ENCODE measurements at regions not wholly inside any gene's neighbourhood (a gene's known extent, or its start where the extent isn't known, plus 50 kb on each side); places are given as distances from the start of the nearest gene placed in this dataset.

DNA sequence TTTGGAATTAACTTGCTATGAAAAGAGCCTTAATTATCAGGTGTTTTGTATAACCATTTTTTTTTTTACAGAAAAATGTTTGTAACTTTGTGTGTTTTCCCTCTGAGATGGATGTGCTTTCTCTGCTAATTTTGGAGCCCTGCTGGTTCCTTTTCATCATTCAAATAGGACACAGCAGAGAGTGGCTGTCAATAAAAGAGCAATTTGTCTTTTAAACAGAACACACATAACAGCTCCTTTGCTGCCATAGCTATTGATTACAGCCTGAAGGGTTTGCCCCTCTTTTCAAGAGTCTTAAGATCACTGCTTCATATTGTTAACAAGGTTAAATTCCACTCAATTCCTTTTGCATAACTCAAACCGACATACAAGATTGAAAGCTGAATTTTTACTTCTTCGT lies 187.2 kb upstream of the MBL2 start:
- H3K4me1 ChIP-seq (ENCODE audit: insufficient read depth, low read length) = no peaks in the 10 kb centered on the region
- H3K79me2 ChIP-seq (ENCODE audit: insufficient read depth, low read length) = no peaks in the 10 kb centered on the region
- no peaks in the 10 kb centered on the region for H3K36me3 ChIP-seq (ENCODE audit: insufficient read depth, low read length)
- no peak overlapping the region for H3K27ac ChIP-seq (ENCODE audit: low read depth, low read length)
- no peak overlapping the region for H2AFZ ChIP-seq (ENCODE audit: low read length)
- no peaks in the 10 kb centered on the region for H3K27me3 ChIP-seq (ENCODE audit: insufficient read depth, low read length)
- H4K20me1 ChIP-seq (ENCODE audit: insufficient read depth, low read length) = no peaks in the 10 kb centered on the region
- TF ChIP-seq, protein P1, sequence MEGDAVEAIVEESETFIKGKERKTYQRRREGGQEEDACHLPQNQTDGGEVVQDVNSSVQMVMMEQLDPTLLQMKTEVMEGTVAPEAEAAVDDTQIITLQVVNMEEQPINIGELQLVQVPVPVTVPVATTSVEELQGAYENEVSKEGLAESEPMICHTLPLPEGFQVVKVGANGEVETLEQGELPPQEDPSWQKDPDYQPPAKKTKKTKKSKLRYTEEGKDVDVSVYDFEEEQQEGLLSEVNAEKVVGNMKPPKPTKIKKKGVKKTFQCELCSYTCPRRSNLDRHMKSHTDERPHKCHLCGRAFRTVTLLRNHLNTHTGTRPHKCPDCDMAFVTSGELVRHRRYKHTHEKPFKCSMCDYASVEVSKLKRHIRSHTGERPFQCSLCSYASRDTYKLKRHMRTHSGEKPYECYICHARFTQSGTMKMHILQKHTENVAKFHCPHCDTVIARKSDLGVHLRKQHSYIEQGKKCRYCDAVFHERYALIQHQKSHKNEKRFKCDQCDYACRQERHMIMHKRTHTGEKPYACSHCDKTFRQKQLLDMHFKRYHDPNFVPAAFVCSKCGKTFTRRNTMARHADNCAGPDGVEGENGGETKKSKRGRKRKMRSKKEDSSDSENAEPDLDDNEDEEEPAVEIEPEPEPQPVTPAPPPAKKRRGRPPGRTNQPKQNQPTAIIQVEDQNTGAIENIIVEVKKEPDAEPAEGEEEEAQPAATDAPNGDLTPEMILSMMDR (IDR thresholded peaks at IDR 0.05; ENCODE audit: extremely low read depth, low read depth, low read length) = no peak
- H3K4me2 ChIP-seq (ENCODE audit: insufficient read depth, low read length) = no peak overlapping the region
- no peaks in the 10 kb centered on the region for H3K9me3 ChIP-seq (ENCODE audit: low read depth, low read length)
- no peak overlapping the region for H3K4me3 ChIP-seq (ENCODE audit: insufficient read depth, low read length)
- DNase-seq (ENCODE audit: insufficient read length, low spot score, missing footprints) = no peak

- H3K27me3 ChIP-seq (ENCODE audit: insufficient read depth, low read length) = no peaks in the 10 kb centered on the region
- no peaks in the 10 kb centered on the region for H3K36me3 ChIP-seq (ENCODE audit: insufficient read depth, low read length)
- H3K79me2 ChIP-seq (ENCODE audit: insufficient read depth, low read length) = no peaks in the 10 kb centered on the region
- no peak overlapping the region for H3K27ac ChIP-seq (ENCODE audit: low read depth, low read length)
- H3K4me2 ChIP-seq (ENCODE audit: insufficient read depth, low read length) = no peak overlapping the region
- H2AFZ ChIP-seq (ENCODE audit: low read length) = no peak overlapping the region
- H3K9me3 ChIP-seq (ENCODE audit: low read depth, low read length) = no peaks in the 10 kb centered on the region
- no peak for DNase-seq (ENCODE audit: insufficient read length, low spot score, missing footprints)
- H3K4me3 ChIP-seq (ENCODE audit: insufficient read depth, low read length) = no peak overlapping the region
- H3K4me1 ChIP-seq (ENCODE audit: insufficient read depth, low read length) = no peaks in the 10 kb centered on the region
- TF ChIP-seq, protein P1 (IDR thresholded peaks at IDR 0.05; ENCODE audit: extremely low read depth, low read depth, low read length) = no peak
- no peaks in the 10 kb centered on the region for H4K20me1 ChIP-seq (ENCODE audit: insufficient read depth, low read length)
These were observed 184.3 kb upstream of the MBL2 start for GRCh38 chr10:52956861-52957260.

GRCh38 chr10:52956461-52956860 lies 183.9 kb upstream of the MBL2 start:
- Histone ChIP-seq H4K20me1 (ENCODE audit: insufficient read depth, low read length) (no peaks in the 10 kb centered on the region), H3K27ac (ENCODE audit: low read depth, low read length) (no peak overlapping the region), H3K79me2 (ENCODE audit: insufficient read depth, low read length) (no peaks in the 10 kb centered on the region), H3K9me3 (ENCODE audit: low read depth, low read length) (no peaks in the 10 kb centered on the region), H3K4me3 (ENCODE audit: insufficient read depth, low read length) (no peak overlapping the region), H3K36me3 (ENCODE audit: insufficient read depth, low read length) (no peaks in the 10 kb centered on the region), H3K27me3 (ENCODE audit: insufficient read depth, low read length) (no peaks in the 10 kb centered on the region), H2AFZ (ENCODE audit: low read length) (no peak overlapping the region), H3K4me2 (ENCODE audit: insufficient read depth, low read length) (no peak overlapping the region), H3K4me1 (ENCODE audit: insufficient read depth, low read length) (no peaks in the 10 kb centered on the region)
- TF ChIP-seq, protein P1 (IDR thresholded peaks at IDR 0.05; ENCODE audit: extremely low read depth, low read depth, low read length) = no peak
- DNase-seq (ENCODE audit: insufficient read length, low spot score, missing footprints) = no peak

GRCh38 chr10:52955337-52955736 lies 182.8 kb upstream of the MBL2 start:
- no peaks in the 10 kb centered on the region for H3K27me3 ChIP-seq (ENCODE audit: insufficient read depth, low read length)
- H3K27ac ChIP-seq (ENCODE audit: low read depth, low read length) = no peak overlapping the region
- H3K79me2 ChIP-seq (ENCODE audit: insufficient read depth, low read length) = no peaks in the 10 kb centered on the region
- no peaks in the 10 kb centered on the region for H3K4me1 ChIP-seq (ENCODE audit: insufficient read depth, low read length)
- no peaks in the 10 kb centered on the region for H3K36me3 ChIP-seq (ENCODE audit: insufficient read depth, low read length)
- no peak overlapping the region for H2AFZ ChIP-seq (ENCODE audit: low read length)
- no peak overlapping the region for H3K4me3 ChIP-seq (ENCODE audit: insufficient read depth, low read length)
- H4K20me1 ChIP-seq (ENCODE audit: insufficient read depth, low read length) = no peaks in the 10 kb centered on the region
- DNase-seq (ENCODE audit: insufficient read length, low spot score, missing footprints) = no peak
- TF ChIP-seq, protein P1 (IDR thresholded peaks at IDR 0.05; ENCODE audit: extremely low read depth, low read depth, low read length) = no peak
- no peak overlapping the region for H3K4me2 ChIP-seq (ENCODE audit: insufficient read depth, low read length)
- no peaks in the 10 kb centered on the region for H3K9me3 ChIP-seq (ENCODE audit: low read depth, low read length)

Data from osteoblast (primary cell).